Hepatic stellate cell (primary cell): ENCODE measurements at regions not wholly inside any gene's neighbourhood (a gene's known extent, or its start where the extent isn't known, plus 50 kb on each side); places are given as distances from the start of the nearest gene placed in this dataset.
"Not testable (repeated sequence)": the region's sequence is repeated elsewhere in the genome, so short reads cannot be mapped to it uniquely, and the experiment has no call there.

ENCODE experiments used
- DNase-seq: peaks from one replicate; pipeline ENCODE4 v3.0.0; 2011; ENCODE audit warnings: low spot score

GRCh38 chr3:18546632-18547031 lies 121.5 kb upstream of the SATB1 start:
- DNase-seq, result no peak

GRCh38 chr3:18544146-18544545 lies 119.0 kb upstream of the SATB1 start:
- no peak for DNase-seq

GRCh38 chr3:18538463-18539230 lies 113.5 kb upstream of the SATB1 start:
- DNase-seq, result no peak

GRCh38 chr3:18533039-18533438 lies 107.9 kb upstream of the SATB1 start:
- no peak for DNase-seq

- no peak for DNase-seq
These were observed 106.5 kb upstream of the SATB1 start for GRCh38 chr3:18531662-18532061.

- no peak for DNase-seq
These were observed 104.5 kb upstream of the SATB1 start for GRCh38 chr3:18529631-18530030.

GRCh38 chr3:18527691-18528090 lies 102.6 kb upstream of the SATB1 start:
- no peak for DNase-seq

GRCh38 chr3:18526667-18527066 lies 101.5 kb upstream of the SATB1 start:
- DNase-seq, result no peak

GRCh38 chr3:18516170-18516569 lies 91.0 kb upstream of the SATB1 start:
- not testable (repeated sequence) for DNase-seq

- DNase-seq, result no peak
These were observed 88.0 kb upstream of the SATB1 start for GRCh38 chr3:18513091-18513490.

GRCh38 chr3:18512007-18512406 lies 86.9 kb upstream of the SATB1 start:
- no peak for DNase-seq

- DNase-seq, result no peak
These were observed 85.8 kb upstream of the SATB1 start for GRCh38 chr3:18510947-18511346.

GRCh38 chr3:18507333-18507732 lies 82.2 kb upstream of the SATB1 start:
- no peak for DNase-seq

- DNase-seq, result no peak
These were observed 79.9 kb upstream of the SATB1 start for GRCh38 chr3:18505056-18505455.

GRCh38 chr3:18501679-18502343 lies 76.7 kb upstream of the SATB1 start:
- no peak for DNase-seq

GRCh38 chr3:18500322-18500721 lies 75.2 kb upstream of the SATB1 start:
- no peak for DNase-seq

- DNase-seq, result no peak
These were observed 74.2 kb upstream of the SATB1 start for GRCh38 chr3:18499301-18499700.

- no peak for DNase-seq
These were observed 69.1 kb upstream of the SATB1 start for GRCh38 chr3:18494251-18494650.

GRCh38 chr3:18489939-18490338 lies 64.8 kb upstream of the SATB1 start:
- no peak for DNase-seq

GRCh38 chr3:18483226-18483625 lies 58.1 kb upstream of the SATB1 start:
- DNase-seq, result no peak

- no peak for DNase-seq
These were observed 56.9 kb upstream of the SATB1 start for GRCh38 chr3:18481946-18482548.

GRCh38 chr3:18477620-18478019 lies 52.5 kb upstream of the SATB1 start:
- DNase-seq, result no peak
